ENCODE measurements at regions not wholly inside any gene's neighbourhood (a gene's known extent, or its start where the extent isn't known, plus 50 kb on each side); places are given as distances from the start of the nearest gene placed in this dataset.
A peak's percentile ranks its signal among the peaks of the same experiment; 100 is the strongest.

DNA sequence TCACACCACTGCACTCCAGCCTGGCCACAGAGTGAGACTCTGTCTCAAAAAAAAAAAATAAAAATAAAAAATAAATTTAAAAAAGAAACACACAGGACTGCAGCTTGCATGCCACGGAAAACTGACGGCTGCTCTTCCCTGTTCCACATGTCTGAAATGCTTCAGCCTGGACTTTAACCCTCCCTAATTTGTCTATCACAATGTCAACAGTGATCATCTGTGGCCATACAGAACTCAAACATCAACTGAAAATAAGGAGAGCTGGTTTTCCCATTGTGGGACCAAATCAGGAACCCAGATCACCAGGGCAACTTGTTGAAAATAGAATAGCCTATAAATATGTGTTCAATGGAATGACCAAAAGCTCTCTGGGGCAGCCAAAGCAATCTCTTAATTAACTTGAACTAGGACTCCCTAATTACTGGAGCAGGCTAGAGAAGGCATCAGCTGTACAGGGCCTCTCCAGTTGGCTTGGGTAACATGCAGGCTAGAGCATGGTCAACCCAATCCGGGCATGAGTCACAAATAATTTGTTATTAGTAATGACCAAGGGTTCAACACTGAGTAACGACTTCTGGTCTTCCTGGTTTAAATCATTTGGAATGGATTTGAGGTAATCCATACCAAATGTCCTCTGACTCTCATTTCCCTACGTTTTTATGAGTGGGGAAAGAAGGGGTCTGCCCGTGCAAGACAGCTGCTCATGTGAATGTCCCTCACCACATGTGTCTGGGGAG is 62.7 kb upstream of the KAZN start (continued):
- TF ChIP-seq TBL1XR1 (IDR thresholded peaks at IDR 0.05; ENCODE audit: borderline replicate concordance, low read length, partially characterized antibody): no peak
- TF ChIP-seq, protein P1, sequence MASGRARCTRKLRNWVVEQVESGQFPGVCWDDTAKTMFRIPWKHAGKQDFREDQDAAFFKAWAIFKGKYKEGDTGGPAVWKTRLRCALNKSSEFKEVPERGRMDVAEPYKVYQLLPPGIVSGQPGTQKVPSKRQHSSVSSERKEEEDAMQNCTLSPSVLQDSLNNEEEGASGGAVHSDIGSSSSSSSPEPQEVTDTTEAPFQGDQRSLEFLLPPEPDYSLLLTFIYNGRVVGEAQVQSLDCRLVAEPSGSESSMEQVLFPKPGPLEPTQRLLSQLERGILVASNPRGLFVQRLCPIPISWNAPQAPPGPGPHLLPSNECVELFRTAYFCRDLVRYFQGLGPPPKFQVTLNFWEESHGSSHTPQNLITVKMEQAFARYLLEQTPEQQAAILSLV (CRISPR knock-in tag; IDR thresholded peaks at IDR 0.05; ENCODE audit: borderline replicate concordance): no peak
- peak; percentile 70; the same call in 1 of the 2 replicates for TF ChIP-seq AHDC1 (CRISPR knock-in tag; IDR thresholded peaks at IDR 0.05; ENCODE audit: borderline replicate concordance)
- no peak for TF ChIP-seq ZNF747 (CRISPR knock-in tag; IDR thresholded peaks at IDR 0.05; ENCODE audit: borderline replicate concordance)
- TF ChIP-seq, protein P2, sequence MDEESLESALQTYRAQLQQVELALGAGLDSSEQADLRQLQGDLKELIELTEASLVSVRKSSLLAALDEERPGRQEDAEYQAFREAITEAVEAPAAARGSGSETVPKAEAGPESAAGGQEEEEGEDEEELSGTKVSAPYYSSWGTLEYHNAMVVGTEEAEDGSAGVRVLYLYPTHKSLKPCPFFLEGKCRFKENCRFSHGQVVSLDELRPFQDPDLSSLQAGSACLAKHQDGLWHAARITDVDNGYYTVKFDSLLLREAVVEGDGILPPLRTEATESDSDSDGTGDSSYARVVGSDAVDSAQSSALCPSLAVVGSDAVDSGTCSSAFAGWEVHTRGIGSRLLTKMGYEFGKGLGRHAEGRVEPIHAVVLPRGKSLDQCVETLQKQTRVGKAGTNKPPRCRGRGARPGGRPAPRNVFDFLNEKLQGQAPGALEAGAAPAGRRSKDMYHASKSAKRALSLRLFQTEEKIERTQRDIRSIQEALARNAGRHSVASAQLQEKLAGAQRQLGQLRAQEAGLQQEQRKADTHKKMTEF (CRISPR knock-in tag; IDR thresholded peaks at IDR 0.05): no peak
- no peak for TF ChIP-seq SP140L (CRISPR knock-in tag; IDR thresholded peaks at IDR 0.05; ENCODE audit: borderline replicate concordance)
- TF ChIP-seq TOPORS (CRISPR knock-in tag; IDR thresholded peaks at IDR 0.05): no peak
- TF ChIP-seq POLR2AphosphoS5 (IDR thresholded peaks at IDR 0.05; ENCODE audit: low read depth, low read length): no peak
- TF ChIP-seq ZNF235 (CRISPR knock-in tag; IDR thresholded peaks at IDR 0.05; ENCODE audit: borderline replicate concordance): no peak
- no peak for TF ChIP-seq SNAPC4 (CRISPR knock-in tag; IDR thresholded peaks at IDR 0.05)
- TF ChIP-seq ZNF556 (CRISPR knock-in tag; IDR thresholded peaks at IDR 0.05; ENCODE audit: borderline replicate concordance): no peak
- TF ChIP-seq GTF2F1 (IDR thresholded peaks at IDR 0.05; ENCODE audit: low read length): no peak
- TF ChIP-seq ZNF446 (CRISPR knock-in tag; IDR thresholded peaks at IDR 0.05): no peak
- TF ChIP-seq PAWR (CRISPR knock-in tag; IDR thresholded peaks at IDR 0.05; ENCODE audit: borderline replicate concordance): no peak
- TF ChIP-seq KDM6A (CRISPR knock-in tag; IDR thresholded peaks at IDR 0.05; ENCODE audit: low read depth): no peak
- TF ChIP-seq CHCHD3 (CRISPR knock-in tag; IDR thresholded peaks at IDR 0.05): no peak
- peak; percentile 69; the same call in 1 of the 2 replicates for TF ChIP-seq RFX5 (IDR thresholded peaks at IDR 0.05; ENCODE audit: low read depth, low read length)
